ENCODE measurements at regions not wholly inside any gene's neighbourhood (a gene's known extent, or its start where the extent isn't known, plus 50 kb on each side); places are given as distances from the start of the nearest gene placed in this dataset.

- DNase-seq = no peak
Measured at GRCh38 chr6:102381203-102381602, 987.7 kb downstream of the GRIK2 start.

- DNase-seq = no peak
Measured at GRCh38 chr6:102356170-102356569, 962.7 kb downstream of the GRIK2 start.

GRCh38 chr6:102355578-102355977 is 962.1 kb downstream of the GRIK2 start:
- no peak for DNase-seq

GRCh38 chr6:102352552-102352951 is 959.0 kb downstream of the GRIK2 start:
- DNase-seq = no peak

- no peak for DNase-seq
Measured at GRCh38 chr6:102344769-102345168, 951.3 kb downstream of the GRIK2 start.

GRCh38 chr6:102340311-102340710 is 946.8 kb downstream of the GRIK2 start:
- no peak for DNase-seq

- DNase-seq = no peak
Measured at GRCh38 chr6:102333736-102334135, 940.2 kb downstream of the GRIK2 start.

GRCh38 chr6:102327697-102328225 is 934.3 kb downstream of the GRIK2 start:
- DNase-seq = no peak

- DNase-seq = no peak
Measured at GRCh38 chr6:102313699-102314098, 920.2 kb downstream of the GRIK2 start.

GRCh38 chr6:102309700-102310099 is 916.2 kb downstream of the GRIK2 start:
- no peak for DNase-seq

- DNase-seq = no peak
Measured at GRCh38 chr6:102300350-102300749, 906.8 kb downstream of the GRIK2 start.

GRCh38 chr6:102298051-102298450 is 904.5 kb downstream of the GRIK2 start:
- no peak for DNase-seq

All from right kidney (tissue), 1 donor.